Prostate gland (tissue), 2 donors: ENCODE measurements at regions not wholly inside any gene's neighbourhood (a gene's known extent, or its start where the extent isn't known, plus 50 kb on each side); places are given as distances from the start of the nearest gene placed in this dataset.

Experiments
- POLR2A ChIP-seq: fragments of 450-650 bp; IDR thresholded peaks from one replicate; pipeline ENCODE4 v1.6.1; 2016; ENCODE audit warnings: antibody characterized with exemption, mild to moderate bottlenecking
- POLR2AphosphoS5 ChIP-seq: sonication (generic); formaldehyde crosslinking; IDR thresholded peaks from one replicate; pipeline ENCODE4 v1.6.1; 2017; ENCODE audit warnings: antibody characterized with exemption
- TF ChIP-seq, protein P1 (sequence below), 4 experiments: fragments of 200-600 bp in 2 of 4; fragments of 450-650 bp in 2 of 4; sonication (generic) in 2 of 4; IDR thresholded peaks; 1 replicate in 3 of 4; 2 replicates in 1 of 4; pipeline ENCODE4 v1.5.1; 2016 to 2019; ENCODE audit warnings: antibody characterized with exemption in 4 of 4, mild to moderate bottlenecking in 2 of 4, moderate library complexity in 2 of 4

DNA sequence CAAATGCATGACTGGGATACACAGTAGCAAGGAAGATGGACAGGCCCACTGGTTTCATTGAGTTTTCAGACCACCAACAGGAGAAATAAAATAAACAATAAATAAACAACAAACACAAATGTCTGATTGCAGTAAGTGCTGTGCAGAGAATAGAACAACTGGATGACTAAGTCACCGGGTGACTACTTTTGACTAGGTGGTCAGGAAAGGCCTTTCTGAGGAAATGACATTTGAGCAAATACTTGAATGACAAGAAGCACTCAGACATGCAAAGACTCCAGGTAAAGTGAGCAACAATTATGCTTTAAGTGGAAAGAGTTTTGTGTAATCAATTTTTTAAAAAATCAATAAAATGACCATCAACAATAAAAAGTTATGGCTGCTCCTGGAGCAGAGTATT is 137.7 kb downstream of the BTC start:
- TF ChIP-seq POLR2AphosphoS5 (no peak), POLR2A (no peak)
- TF ChIP-seq, protein P1, sequence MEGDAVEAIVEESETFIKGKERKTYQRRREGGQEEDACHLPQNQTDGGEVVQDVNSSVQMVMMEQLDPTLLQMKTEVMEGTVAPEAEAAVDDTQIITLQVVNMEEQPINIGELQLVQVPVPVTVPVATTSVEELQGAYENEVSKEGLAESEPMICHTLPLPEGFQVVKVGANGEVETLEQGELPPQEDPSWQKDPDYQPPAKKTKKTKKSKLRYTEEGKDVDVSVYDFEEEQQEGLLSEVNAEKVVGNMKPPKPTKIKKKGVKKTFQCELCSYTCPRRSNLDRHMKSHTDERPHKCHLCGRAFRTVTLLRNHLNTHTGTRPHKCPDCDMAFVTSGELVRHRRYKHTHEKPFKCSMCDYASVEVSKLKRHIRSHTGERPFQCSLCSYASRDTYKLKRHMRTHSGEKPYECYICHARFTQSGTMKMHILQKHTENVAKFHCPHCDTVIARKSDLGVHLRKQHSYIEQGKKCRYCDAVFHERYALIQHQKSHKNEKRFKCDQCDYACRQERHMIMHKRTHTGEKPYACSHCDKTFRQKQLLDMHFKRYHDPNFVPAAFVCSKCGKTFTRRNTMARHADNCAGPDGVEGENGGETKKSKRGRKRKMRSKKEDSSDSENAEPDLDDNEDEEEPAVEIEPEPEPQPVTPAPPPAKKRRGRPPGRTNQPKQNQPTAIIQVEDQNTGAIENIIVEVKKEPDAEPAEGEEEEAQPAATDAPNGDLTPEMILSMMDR (IDR thresholded peaks at IDR 0.05), result no peak
